ENCODE measurements at regions not wholly inside any gene's neighbourhood (a gene's known extent, or its start where the extent isn't known, plus 50 kb on each side); places are given as distances from the start of the nearest gene placed in this dataset.

DNA sequence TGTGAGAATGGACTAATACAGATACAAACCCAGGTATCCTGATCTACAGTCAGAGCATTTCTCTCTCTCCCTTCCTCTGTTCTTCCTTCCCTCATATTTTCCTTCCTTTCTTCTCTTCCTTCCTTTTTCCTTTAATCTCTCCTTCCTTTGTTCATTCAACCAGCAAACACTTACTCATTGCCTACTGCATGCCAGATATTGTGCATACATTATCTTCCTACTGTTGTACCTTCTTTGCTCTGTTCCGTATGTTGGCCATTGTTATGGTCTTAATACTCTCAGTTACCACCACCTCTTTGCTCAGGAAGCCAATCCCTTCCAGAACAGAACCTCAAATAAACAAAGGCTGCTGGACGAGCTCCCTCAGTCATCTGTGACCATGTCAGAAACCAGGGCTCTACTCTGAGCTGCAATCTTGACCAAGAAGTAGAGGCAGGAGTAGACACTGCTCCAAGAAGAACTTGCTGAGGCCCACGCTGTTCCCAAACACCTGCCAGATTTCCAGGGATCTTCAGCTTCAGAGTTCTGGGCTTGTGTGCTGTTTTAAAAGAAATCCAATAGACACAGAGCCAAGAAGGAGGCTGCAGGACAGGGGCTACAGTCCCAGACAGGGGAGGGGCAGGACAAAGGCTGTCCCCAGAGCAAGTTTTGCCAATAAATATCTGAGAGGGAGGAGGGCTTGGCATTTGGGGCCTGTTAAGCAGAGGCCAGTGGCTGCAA, 526.7 kb upstream of the TBX3 start:
- Mint-ChIP-seq H3K36me3 (ENCODE audit: low read depth) (no peaks in the 10 kb centered on the region), H3K4me3 (no peak overlapping the region), H3K4me1 (ENCODE audit: low read depth) (no peaks in the 10 kb centered on the region), H3K27ac (no peak overlapping the region), H3K27me3 (peaks cover 2% of the 10 kb centered on the region), H3K9me3 (no peaks in the 10 kb centered on the region)
- intact Hi-C loops (cut with micrococcal nuclease) = no loop called here

DNA sequence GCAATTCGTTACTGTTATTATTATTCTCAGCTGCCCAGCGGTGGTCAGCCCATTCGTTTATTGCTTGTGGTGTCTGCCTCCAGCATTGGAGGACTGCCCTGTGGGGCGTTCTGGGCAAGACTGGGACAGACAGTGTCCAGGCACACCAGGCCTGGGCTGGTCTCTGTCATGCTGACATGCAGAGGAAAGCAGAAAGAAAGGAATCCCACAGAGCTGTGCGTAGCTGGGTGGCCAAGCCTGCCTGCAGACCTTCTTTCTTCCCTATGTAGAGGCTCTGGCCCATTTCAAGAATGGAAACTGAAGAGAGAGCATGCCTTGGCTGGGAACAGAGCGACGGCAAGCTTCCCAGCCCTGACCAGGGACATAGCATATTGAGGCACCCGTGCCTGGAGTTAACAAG, 525.3 kb upstream of the TBX3 start:
- Mint-ChIP-seq H3K27me3 (peaks cover 2% of the 10 kb centered on the region), H3K27ac (no peak overlapping the region), H3K9me3 (no peaks in the 10 kb centered on the region), H3K4me1 (ENCODE audit: low read depth) (no peaks in the 10 kb centered on the region), H3K4me3 (no peak overlapping the region), H3K36me3 (ENCODE audit: low read depth) (no peaks in the 10 kb centered on the region)
- intact Hi-C loops (cut with micrococcal nuclease) = no loop called here

DNA sequence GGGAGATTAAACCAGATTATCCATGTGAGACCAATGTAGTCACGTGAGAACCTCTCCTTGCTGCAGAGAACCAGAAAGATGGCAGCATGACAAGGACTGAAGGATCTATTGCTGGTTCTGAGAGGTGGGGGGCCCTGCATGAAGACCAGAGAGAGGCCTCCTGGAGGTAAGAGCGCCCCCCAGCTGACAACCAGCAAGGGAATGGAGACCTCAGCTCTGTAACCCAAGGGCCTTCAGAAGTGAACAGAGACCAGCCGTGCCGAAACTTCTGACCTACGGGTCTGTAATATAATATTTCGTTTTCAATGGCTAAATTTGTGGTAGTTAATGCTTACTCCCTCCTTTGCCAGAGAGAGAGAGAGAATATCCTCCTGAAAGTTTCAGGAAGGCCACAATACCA, 524.1 kb upstream of the TBX3 start:
- intact Hi-C loops (cut with micrococcal nuclease) = no loop called here

DNA sequence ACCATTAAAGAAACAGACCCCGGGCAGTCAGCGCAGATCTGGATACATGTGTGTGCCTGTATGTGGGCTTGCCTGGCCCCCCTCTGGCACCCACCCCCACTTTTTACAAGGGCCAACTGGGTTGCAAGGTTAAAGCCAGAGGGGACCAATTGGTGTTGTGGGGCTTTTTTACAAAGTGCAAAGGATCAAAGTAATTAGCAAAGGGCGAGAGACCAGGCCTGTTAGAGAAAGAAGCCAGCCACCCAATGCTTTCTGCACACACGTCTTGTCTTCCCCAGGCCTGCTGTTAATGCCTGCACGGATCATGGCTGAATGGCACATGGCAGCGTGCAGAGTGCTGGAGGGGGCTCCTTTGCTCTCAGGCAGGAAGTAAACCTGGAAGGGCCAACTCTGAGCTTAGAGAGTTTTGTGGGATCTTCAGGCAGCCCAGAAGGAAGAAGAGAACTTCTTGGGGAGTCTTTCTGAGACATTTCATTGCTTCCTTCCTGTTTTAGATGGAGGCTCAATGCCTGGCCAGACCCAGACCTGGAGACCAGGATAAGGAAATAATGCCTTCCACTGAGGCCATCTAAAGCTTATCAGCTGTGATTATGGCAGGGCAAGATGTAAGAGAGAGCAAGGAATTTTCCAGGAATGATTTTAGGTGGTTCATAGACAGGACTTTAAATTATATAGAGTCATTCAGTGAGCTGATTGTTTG, 523.4 kb upstream of the TBX3 start:
- no peaks in the 10 kb centered on the region for H3K36me3 Mint-ChIP-seq (ENCODE audit: low read depth)
- H3K27ac Mint-ChIP-seq = no peak overlapping the region
- intact Hi-C loops (cut with micrococcal nuclease) = no loop called here
- H3K9me3 Mint-ChIP-seq = no peaks in the 10 kb centered on the region
- no peak overlapping the region for H3K4me3 Mint-ChIP-seq
- no peaks in the 10 kb centered on the region for H3K4me1 Mint-ChIP-seq (ENCODE audit: low read depth)
- no peaks in the 10 kb centered on the region for H3K27me3 Mint-ChIP-seq

More for the DNA sequence above, 524.1 kb upstream of the TBX3 start:
- no peaks in the 10 kb centered on the region for H3K27me3 Mint-ChIP-seq
- H3K4me3 Mint-ChIP-seq = no peak overlapping the region
- H3K9me3 Mint-ChIP-seq = no peaks in the 10 kb centered on the region
- H3K4me1 Mint-ChIP-seq (ENCODE audit: low read depth) = no peaks in the 10 kb centered on the region
- no peak overlapping the region for H3K27ac Mint-ChIP-seq
- no peaks in the 10 kb centered on the region for H3K36me3 Mint-ChIP-seq (ENCODE audit: low read depth)

DNA sequence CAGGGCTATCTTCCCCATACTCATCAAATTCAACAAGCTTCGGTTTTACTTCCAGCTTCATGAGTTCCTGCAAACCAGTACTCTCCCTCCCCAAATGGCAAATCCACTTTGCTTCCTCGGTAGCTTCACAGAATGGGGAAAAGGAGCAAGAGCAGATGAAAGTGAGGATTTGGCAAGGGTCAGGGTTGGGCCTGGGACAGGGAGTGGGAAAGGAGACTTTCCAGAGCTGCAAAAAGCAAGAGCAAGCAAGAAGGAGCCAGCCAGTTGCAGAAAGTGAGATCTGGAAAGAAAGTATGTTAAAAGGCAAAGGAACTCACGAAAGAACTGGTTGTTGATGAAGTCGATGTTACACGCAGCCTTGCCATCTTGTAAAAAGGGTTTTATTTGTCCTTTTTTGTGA, 522.8 kb upstream of the TBX3 start:
- intact Hi-C loops (cut with micrococcal nuclease) = no loop called here
- no peaks in the 10 kb centered on the region for H3K9me3 Mint-ChIP-seq
- no peaks in the 10 kb centered on the region for H3K27me3 Mint-ChIP-seq
- H3K36me3 Mint-ChIP-seq (ENCODE audit: low read depth) = no peaks in the 10 kb centered on the region
- H3K27ac Mint-ChIP-seq = no peak overlapping the region
- H3K4me1 Mint-ChIP-seq (ENCODE audit: low read depth) = no peaks in the 10 kb centered on the region
- H3K4me3 Mint-ChIP-seq = no peak overlapping the region

DNA sequence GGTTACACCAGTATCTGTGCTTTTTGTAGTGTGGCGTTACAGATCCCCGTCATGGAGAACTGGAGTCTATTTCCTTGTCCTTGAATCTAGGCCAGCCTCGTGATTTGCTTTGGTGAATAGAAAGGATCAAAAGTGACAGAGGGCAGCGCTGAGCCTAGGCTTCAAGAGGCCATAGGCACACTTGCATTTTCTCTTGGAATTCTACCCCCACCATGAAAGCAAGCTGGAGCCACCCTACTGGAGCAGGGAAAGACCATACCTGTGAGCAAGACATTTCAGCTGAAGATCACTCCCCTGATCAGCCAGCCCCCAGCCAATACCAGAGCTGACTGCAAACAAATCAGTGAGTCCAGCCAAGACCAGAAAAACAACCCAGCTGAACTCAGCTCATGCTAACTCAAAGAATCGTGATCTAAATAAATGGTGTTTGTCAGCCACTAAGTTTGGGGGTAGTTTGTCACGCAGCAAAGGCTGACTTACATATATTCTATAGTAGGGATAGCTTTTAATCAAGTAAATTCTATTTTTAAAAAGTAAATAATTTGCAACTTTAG, 521.9 kb upstream of the TBX3 start:
- intact Hi-C loops (cut with micrococcal nuclease) = no loop called here
- Mint-ChIP-seq H3K36me3 (ENCODE audit: low read depth) (no peaks in the 10 kb centered on the region), H3K9me3 (no peaks in the 10 kb centered on the region), H3K27me3 (no peaks in the 10 kb centered on the region), H3K27ac (no peak overlapping the region), H3K4me1 (ENCODE audit: low read depth) (no peaks in the 10 kb centered on the region), H3K4me3 (no peak overlapping the region)

DNA sequence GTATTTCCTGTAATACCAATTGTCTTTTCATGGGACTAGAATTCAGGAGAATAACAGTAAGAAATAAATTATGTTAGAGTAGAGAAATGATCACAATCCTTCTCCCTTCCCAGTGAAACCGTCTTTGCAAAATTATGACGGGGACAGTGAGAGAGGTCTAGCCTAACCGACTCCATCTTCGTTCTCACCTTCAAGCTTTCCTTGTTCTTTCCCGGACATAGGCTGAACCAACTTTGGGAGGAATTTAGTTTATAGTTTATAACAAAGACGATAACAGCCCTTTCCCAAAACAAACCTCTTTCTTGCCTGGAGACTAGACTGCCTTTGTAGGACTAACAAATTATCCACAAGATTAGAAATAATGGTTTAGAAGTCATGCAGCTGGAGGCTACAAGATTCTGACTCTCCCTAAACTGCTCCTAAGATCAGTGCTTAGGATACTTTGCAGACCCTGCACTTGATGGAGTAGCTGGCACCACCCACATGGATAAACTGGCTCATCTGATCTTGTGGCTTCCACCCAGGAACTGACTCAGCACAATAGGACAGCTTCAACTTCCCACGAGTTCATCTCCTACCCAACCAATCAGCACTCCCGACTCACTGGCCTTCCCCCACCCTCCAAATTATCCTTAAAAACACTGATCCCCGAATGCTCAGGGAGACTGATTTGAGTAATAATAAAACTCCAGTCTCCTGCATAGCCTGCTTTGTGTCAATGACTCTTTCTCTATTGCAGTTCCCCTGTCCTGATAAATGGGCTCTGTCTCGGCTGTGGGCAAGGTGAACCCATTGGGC, 521.2 kb upstream of the TBX3 start:
- Mint-ChIP-seq H3K9me3 (no peaks in the 10 kb centered on the region), H3K27me3 (no peaks in the 10 kb centered on the region), H3K36me3 (ENCODE audit: low read depth) (no peaks in the 10 kb centered on the region), H3K4me1 (ENCODE audit: low read depth) (no peaks in the 10 kb centered on the region), H3K4me3 (no peak overlapping the region), H3K27ac (no peak overlapping the region)
- intact Hi-C loops (cut with micrococcal nuclease) = no loop called here

DNA sequence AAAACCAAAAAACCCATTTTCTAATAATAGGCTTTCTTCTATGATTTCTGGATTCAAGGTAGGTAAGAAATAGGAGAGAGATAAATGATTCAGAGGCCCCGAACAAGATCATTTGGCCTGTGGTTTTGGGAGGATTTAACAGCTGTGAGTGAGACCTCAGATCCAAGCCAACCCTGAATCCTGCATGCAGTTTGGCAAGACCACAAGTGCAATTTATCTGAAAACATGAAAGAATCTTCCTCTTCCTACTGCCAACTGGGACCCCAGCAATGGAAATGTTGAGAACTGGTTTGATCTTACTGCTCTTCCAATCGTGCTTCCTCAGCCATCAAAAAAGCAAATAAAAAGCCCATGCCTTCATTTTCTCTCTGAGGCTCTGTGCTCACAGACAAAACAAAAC, 519.7 kb upstream of the TBX3 start:
- no peaks in the 10 kb centered on the region for H3K27me3 Mint-ChIP-seq
- intact Hi-C loops (cut with micrococcal nuclease) = no loop called here
- H3K27ac Mint-ChIP-seq = no peak overlapping the region
- no peaks in the 10 kb centered on the region for H3K9me3 Mint-ChIP-seq
- no peak overlapping the region for H3K4me3 Mint-ChIP-seq
- no peaks in the 10 kb centered on the region for H3K36me3 Mint-ChIP-seq (ENCODE audit: low read depth)
- H3K4me1 Mint-ChIP-seq (ENCODE audit: low read depth) = no peaks in the 10 kb centered on the region

DNA sequence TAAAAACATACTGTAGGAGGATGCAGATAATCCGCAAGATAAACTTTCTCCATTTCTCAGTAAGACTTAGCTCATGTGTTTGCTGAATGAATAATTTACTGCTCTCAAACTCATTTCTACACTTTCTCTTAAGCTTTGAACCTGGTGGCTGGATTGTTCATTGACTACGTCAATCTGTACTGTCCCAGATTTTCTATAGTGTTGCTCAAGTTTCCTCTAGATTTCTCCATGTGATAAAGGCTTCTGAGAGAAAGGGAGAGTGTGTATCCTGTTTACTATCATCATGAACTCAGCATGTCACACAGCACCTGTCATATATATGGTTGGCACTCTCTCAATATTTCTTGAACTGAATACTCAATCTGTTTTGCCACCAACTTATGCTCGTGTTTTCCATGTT, 518.0 kb upstream of the TBX3 start:
- Mint-ChIP-seq H3K4me3 (no peak overlapping the region), H3K4me1 (ENCODE audit: low read depth) (no peaks in the 10 kb centered on the region), H3K27ac (no peak overlapping the region)

DNA sequence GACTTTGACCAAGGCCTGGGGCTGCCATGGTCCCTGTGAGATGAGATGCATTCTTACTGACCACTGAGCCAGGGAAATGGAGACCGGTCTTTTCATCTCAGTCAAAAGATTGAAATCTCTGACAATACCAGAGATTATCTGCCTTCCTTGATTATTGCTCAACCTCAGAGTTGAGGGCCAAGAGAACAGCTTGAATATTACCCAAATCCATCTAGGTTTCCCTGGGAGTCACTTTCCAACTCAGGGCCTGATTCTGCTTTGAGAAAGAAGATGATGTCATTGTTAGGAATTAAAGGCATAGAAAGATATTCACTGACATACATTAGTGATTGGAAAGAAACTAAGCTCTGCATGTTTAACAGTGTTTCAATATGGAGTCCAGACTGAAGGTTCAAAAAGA, 515.9 kb upstream of the TBX3 start:
- H3K4me3 Mint-ChIP-seq = no peak overlapping the region
- no peak overlapping the region for H3K27ac Mint-ChIP-seq
- H3K27me3 Mint-ChIP-seq = no peaks in the 10 kb centered on the region
- intact Hi-C loops (cut with micrococcal nuclease) = no loop called here
- no peaks in the 10 kb centered on the region for H3K9me3 Mint-ChIP-seq
- H3K36me3 Mint-ChIP-seq (ENCODE audit: low read depth) = no peaks in the 10 kb centered on the region
- no peaks in the 10 kb centered on the region for H3K4me1 Mint-ChIP-seq (ENCODE audit: low read depth)

More for the DNA sequence above, 518.0 kb upstream of the TBX3 start:
- no peaks in the 10 kb centered on the region for H3K27me3 Mint-ChIP-seq
- no peaks in the 10 kb centered on the region for H3K36me3 Mint-ChIP-seq (ENCODE audit: low read depth)
- H3K9me3 Mint-ChIP-seq = no peaks in the 10 kb centered on the region
- intact Hi-C loops (cut with micrococcal nuclease) = no loop called here

DNA sequence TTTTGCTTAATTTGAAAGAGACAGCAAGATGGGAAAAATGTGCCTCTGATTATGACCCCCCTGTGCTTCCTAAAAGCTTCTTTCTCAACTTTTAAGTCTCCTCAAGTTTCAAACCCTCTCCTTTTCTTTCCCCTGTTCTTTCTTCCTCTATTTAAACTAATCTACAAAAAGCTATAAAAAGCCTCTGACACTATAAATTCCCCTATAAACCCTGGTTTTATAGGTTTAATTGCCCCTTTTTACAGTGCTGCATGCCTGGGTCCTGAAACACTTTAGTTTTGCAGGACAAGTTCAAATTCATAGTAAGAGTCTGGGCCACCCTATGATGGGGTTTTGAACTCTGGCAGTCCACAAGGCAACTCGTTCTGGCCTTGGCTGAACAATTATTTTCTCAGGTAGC, 510.9 kb upstream of the TBX3 start:
- intact Hi-C loops (cut with micrococcal nuclease) = no loop called here
- no peaks in the 10 kb centered on the region for H3K9me3 Mint-ChIP-seq

DNA sequence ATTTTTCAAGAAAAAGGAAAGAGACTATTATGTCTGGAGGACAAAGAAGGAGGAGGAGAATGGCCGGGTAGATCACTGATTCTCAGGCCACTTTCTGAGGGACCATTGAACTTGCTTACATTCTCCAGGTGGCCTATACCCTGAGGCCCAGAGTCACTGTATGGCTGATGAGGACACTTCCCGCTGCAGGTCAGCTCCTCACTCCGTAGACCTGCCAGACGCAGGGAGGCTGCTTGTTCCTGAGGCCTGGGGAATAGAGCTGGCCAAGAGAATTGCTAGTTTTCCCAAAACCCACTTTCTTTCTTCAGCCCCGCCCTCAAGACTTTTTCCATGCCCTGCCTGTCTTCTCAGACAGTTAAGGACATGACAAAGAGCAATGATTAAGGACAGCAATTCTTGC, 510.5 kb upstream of the TBX3 start:
- Mint-ChIP-seq H3K27me3 (no peaks in the 10 kb centered on the region), H3K9me3 (no peaks in the 10 kb centered on the region), H3K4me1 (ENCODE audit: low read depth) (no peaks in the 10 kb centered on the region), H3K4me3 (no peak overlapping the region), H3K36me3 (ENCODE audit: low read depth) (no peaks in the 10 kb centered on the region), H3K27ac (no peak overlapping the region)
- intact Hi-C loops (cut with micrococcal nuclease) = no loop called here

More for the DNA sequence above, 510.9 kb upstream of the TBX3 start:
- Mint-ChIP-seq H3K36me3 (ENCODE audit: low read depth) (no peaks in the 10 kb centered on the region), H3K4me3 (no peak overlapping the region), H3K4me1 (ENCODE audit: low read depth) (no peaks in the 10 kb centered on the region), H3K27ac (no peak overlapping the region), H3K27me3 (no peaks in the 10 kb centered on the region)

DNA sequence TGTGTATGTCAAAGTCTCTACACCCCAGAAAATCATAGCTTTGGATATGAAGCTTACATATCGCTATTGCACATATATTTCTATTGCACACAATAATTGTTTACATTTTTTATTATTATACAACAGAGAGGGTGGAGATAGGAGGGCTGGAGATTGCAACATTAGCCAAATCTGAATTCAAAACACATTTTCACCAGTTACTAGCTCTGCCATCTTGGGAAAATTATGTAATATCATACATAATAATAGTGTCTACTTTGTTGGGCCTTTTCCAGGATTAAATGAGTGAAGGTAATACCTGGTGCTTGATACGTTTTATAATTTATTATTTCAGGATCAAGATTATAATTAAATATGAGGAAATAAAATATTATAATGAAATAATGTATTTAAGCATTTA, 507.4 kb upstream of the TBX3 start:
- no peaks in the 10 kb centered on the region for H3K4me1 Mint-ChIP-seq (ENCODE audit: low read depth)
- no peaks in the 10 kb centered on the region for H3K36me3 Mint-ChIP-seq (ENCODE audit: low read depth)
- no peak overlapping the region for H3K27ac Mint-ChIP-seq
- no peak overlapping the region for H3K4me3 Mint-ChIP-seq
- intact Hi-C loops (cut with micrococcal nuclease) = no loop called here
- no peaks in the 10 kb centered on the region for H3K9me3 Mint-ChIP-seq
- H3K27me3 Mint-ChIP-seq = no peaks in the 10 kb centered on the region

Measured in dendritic cell treated with granulocyte-macrophage colony-stimulating factor and Interleukin-4, amounts not matched to agents 40 ng/mL and 50 ng/mL, for 4 days (primary cell).